HAP-1 (cell line): ENCODE measurements at regions not wholly inside any gene's neighbourhood (a gene's known extent, or its start where the extent isn't known, plus 50 kb on each side); places are given as distances from the start of the nearest gene placed in this dataset.
"Not testable (repeated sequence)": the region's sequence is repeated elsewhere in the genome, so short reads cannot be mapped to it uniquely, and the experiment has no call there.

Experiments
- DNase-seq, 2 experiments: peaks; one replicate each; pipeline ENCODE4 v3.0.0-alpha.2; 2016 to 2020; ENCODE audit warnings: low spot score in 2 of 2
- H3K27me3 ChIP-seq: fragments of 250-450 bp; sonication (Bioruptor Pico); 2 replicates; pipeline ENCODE4 v1.5.1; 2020; ENCODE audit warnings: low read depth, mild to moderate bottlenecking, moderate library complexity
- H3K36me3 ChIP-seq: fragments of 250-450 bp; sonication (Bioruptor Pico); replicated peaks from 2 replicates; pipeline ENCODE4 v1.5.1; 2020; ENCODE audit warnings: mild to moderate bottlenecking
- H3K4me1 ChIP-seq: fragments of 250-450 bp; sonication (Bioruptor Pico); 2 replicates; pipeline ENCODE4 v1.5.1; 2020; ENCODE audit warnings: mild to moderate bottlenecking
- H3K4me3 ChIP-seq: fragments of 250-450 bp; sonication (Bioruptor Pico); 2 replicates; pipeline ENCODE4 v1.5.1; 2020; ENCODE audit warnings: mild to moderate bottlenecking, moderate library complexity
- H3K9me3 ChIP-seq: fragments of 250-450 bp; sonication (Bioruptor Pico); 2 replicates; pipeline ENCODE4 v1.5.1; 2020; ENCODE audit warnings: mild to moderate bottlenecking, moderate library complexity
- in situ Hi-C: fragments of 300-500 bp; cut with MboI; formaldehyde crosslinking; loops from 3 replicates; pipeline ENCODE4 v1.14.3; 2020; ENCODE audit warnings: low sequenced_read_pairs, inconsistent platforms, mixed read lengths

DNA sequence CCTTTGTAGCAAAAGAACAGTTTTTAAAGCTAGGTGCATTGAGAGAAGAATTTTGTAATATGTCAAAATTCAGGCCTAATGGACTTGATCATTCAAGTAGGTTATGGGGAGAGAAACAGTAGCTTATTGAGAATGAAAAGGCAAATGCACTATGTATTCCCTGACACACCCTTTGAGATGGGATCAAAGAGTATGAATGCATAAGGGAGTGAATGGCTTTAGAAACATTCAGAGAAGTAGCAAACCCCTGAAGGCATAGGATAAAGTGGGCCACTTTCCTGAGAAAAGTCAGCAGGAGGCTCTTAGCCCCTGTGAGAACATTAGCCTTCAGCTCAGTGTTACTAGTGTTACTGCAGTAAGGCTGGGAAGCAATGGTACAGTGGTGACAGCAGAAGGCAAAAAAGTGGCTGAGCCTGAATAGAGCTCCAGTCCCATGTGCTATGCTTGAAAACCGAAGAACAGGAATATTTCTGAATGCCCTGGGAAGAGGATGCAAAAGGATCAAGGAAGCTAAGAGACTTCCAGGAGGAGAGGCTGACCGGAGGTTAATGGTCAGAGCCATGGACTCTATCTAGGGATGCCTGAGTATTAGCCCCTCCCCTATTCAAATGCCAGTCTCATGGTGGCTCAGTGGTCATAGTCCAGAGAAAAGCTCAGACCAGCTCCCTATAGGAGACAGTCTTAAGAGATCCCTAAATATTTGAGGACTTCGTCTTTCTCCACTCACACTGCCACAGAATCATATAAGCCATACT is 218.2 kb upstream of the SGO1 start:
- Histone ChIP-seq H3K9me3 (no peaks in the 10 kb centered on the region), H3K36me3 (no peaks in the 10 kb centered on the region), H3K4me3 (no peak overlapping the region), H3K4me1 (no peaks in the 10 kb centered on the region), H3K27me3 (no peaks in the 10 kb centered on the region)
- in situ Hi-C loops: no loop called here
- DNase-seq: no peak

DNA sequence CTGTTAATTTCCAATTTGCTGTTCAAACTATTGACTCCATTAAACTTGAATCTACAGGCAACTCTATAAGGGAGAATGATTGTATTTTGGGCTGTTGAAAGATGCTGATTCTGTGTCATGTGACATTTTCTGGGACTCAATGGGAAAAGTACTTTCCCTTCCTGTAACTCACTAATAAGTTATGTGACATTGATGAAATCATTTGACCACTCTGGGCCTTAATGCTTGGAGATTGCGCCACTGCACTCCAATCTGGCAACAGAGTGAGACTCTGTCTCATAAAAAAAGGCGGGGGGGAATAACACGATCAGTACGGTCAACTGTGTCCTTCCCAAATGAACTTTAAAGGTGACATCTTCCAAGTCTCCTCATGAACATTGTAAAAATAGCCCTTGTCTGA is 215.2 kb upstream of the SGO1 start:
- Histone ChIP-seq H3K36me3 (no peaks in the 10 kb centered on the region), H3K4me3 (no peak overlapping the region), H3K4me1 (no peaks in the 10 kb centered on the region), H3K9me3 (no peaks in the 10 kb centered on the region), H3K27me3 (no peaks in the 10 kb centered on the region)
- no peak for DNase-seq
- in situ Hi-C loops: no loop called here

DNA sequence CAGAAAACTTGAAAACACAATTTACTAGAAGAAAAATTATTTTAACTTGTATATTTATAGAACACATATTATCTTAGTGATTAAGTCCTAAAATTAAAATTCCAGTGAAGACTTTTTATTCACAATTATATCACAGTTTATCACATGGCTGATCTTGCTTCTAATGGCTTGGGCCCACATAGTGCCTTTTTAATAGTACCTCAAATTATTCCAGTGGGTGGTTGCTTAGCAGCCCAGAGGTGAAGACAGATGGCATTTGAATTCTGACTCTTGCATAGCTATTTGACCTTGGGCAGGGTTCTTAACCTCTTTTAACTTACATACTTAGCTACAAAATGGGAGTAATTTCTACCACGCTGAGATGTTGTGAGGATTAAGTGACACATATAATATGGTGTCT is 214.7 kb upstream of the SGO1 start:
- no peaks in the 10 kb centered on the region for H3K4me1 ChIP-seq
- no peaks in the 10 kb centered on the region for H3K9me3 ChIP-seq
- no peaks in the 10 kb centered on the region for H3K27me3 ChIP-seq
- H3K4me3 ChIP-seq: no peak overlapping the region
- no peak for DNase-seq
- H3K36me3 ChIP-seq: no peaks in the 10 kb centered on the region
- in situ Hi-C loops: no loop called here

DNA sequence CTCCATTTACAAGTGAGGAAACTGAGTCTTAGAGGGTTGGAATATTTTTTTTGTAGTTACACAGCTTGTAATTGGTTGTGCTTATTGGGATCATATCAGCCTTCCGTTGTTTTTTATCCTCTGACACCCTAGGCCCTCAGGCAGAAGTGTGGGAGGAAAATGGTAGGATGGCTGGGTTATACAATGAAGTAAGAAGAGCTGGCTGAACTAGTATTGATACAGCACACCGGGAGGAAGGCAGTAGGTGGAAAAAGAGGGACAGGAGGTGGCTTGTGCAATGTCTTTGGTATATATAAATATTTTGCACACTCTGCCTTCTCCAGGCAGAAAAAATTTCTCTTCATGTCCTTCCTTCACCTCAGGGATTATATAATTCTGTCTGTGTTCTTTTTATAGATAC is 214.3 kb upstream of the SGO1 start:
- H3K27me3 ChIP-seq: no peaks in the 10 kb centered on the region
- no peak for DNase-seq
- in situ Hi-C loops: no loop called here
- H3K4me1 ChIP-seq: no peaks in the 10 kb centered on the region
- H3K4me3 ChIP-seq: no peak overlapping the region
- H3K9me3 ChIP-seq: no peaks in the 10 kb centered on the region
- H3K36me3 ChIP-seq: no peaks in the 10 kb centered on the region

DNA sequence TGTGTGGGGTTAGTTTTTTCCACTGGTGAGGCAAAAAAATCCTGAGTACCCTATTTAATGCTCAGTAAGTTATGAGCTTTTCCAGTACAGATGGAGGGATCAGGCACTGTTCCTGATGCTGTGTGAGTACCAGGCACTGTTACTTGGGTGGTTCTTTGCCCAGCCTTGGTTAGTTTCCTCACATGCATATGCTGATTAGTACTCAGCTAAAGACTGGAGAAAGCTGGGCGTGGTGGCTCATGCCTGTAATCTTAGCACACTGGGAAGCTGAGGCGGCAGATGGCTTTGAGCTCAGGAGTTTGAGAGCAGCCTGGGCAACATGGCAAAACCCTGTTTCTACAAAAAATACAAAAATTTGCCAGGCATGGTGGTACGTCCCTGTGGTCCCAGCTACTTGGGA is 210.3 kb upstream of the SGO1 start:
- in situ Hi-C loops: no loop called here
- H3K36me3 ChIP-seq: no peaks in the 10 kb centered on the region

DNA sequence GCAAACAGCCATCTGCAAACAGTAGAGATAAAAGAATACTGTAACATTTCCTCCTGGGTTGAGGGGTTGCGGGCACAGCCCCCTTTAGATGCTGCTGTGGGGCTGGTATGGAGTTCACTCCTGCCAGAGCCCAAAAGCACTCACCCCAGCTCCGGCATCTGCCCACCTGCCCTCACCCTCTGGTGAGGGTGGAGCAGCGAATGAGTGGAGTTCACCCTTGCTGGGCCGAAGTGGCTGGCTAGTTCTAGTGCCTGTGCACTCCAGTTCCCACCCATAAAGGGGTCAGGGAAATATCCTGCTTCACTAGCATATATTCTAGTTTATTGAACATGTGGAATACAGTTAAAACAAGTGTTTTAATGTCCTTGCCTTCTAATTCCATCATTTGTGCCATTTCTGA is 209.7 kb upstream of the SGO1 start:
- no peak for DNase-seq
- in situ Hi-C loops: no loop called here
- Histone ChIP-seq H3K4me3 (no peak overlapping the region), H3K27me3 (no peaks in the 10 kb centered on the region), H3K9me3 (no peaks in the 10 kb centered on the region), H3K36me3 (no peaks in the 10 kb centered on the region), H3K4me1 (no peaks in the 10 kb centered on the region)

More for the DNA sequence above, 210.3 kb upstream of the SGO1 start:
- H3K27me3 ChIP-seq: no peaks in the 10 kb centered on the region
- H3K4me3 ChIP-seq: no peak overlapping the region
- no peak for DNase-seq
- H3K9me3 ChIP-seq: no peaks in the 10 kb centered on the region
- H3K4me1 ChIP-seq: no peaks in the 10 kb centered on the region

DNA sequence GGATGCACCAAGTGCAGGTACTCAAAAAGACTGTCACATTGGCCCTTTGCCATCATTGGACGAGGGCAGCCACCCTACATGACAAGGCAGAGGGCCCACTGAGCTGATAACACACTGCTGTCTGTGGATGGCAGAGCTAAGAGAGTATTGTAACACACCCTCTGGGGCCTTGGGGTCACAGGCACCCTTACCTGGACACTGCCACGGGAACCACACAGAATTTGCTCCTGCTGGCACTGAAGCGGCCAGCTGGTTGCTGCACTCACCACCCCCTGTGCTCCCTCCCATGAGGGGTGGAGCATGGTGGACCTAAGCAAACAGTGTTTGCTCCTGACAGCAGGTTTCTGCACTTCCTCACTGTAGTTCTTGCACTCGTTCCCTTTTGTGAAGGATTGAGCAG is 208.2 kb upstream of the SGO1 start:
- Histone ChIP-seq H3K4me3 (no peak overlapping the region), H3K36me3 (no peaks in the 10 kb centered on the region)

DNA sequence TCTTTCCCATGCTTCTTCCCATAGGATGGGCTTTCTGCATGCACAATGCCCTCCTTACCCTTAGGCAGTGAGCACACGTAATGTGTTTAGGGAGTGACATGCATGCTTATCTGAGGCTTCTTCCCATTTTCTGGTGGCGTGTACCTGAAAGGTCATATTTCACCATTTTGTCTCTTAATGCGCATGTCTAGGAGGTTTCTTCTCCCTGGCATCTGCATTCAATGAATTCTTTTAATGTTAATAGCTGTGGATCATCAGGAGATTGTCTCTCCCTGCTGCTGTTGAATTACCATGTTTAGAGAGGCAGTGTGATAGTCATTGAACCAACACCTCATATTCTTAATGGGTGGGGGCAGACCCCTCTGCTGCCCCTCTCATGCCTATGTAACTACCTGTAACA is 205.6 kb upstream of the SGO1 start:
- no peak for DNase-seq
- Histone ChIP-seq H3K27me3 (no peaks in the 10 kb centered on the region), H3K9me3 (no peaks in the 10 kb centered on the region)

More for the DNA sequence above, 208.2 kb upstream of the SGO1 start:
- Histone ChIP-seq H3K4me1 (no peaks in the 10 kb centered on the region), H3K9me3 (no peaks in the 10 kb centered on the region), H3K27me3 (no peaks in the 10 kb centered on the region)
- DNase-seq: no peak
- in situ Hi-C loops: no loop called here

DNA sequence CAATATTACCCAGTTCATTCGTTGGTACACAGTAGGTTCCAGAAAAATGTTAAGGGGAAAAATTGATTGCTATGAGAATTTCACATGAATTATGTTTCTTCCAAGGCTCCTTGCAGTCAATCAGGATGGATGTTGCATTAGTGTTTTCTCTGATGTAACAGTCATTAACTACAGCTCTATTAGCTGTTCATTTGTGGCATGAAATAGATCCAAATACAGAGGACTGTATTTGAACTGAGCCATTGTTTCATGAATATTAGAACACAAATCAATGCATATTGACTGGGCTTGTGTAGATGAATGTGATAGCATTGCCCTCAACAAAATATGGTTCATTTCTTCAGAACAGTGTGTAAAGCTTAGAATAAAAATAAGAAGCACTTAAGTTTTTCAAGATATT is 203.0 kb upstream of the SGO1 start:
- Histone ChIP-seq H3K27me3 (no peaks in the 10 kb centered on the region), H3K36me3 (no peaks in the 10 kb centered on the region), H3K4me3 (no peak overlapping the region), H3K9me3 (no peaks in the 10 kb centered on the region), H3K4me1 (no peaks in the 10 kb centered on the region; the same call in 1 of the 2 replicates)
- in situ Hi-C loops: no loop called here
- DNase-seq: no peak

More for the DNA sequence above, 205.6 kb upstream of the SGO1 start:
- in situ Hi-C loops: no loop called here
- Histone ChIP-seq H3K4me3 (no peak overlapping the region), H3K4me1 (no peaks in the 10 kb centered on the region), H3K36me3 (no peaks in the 10 kb centered on the region)

DNA sequence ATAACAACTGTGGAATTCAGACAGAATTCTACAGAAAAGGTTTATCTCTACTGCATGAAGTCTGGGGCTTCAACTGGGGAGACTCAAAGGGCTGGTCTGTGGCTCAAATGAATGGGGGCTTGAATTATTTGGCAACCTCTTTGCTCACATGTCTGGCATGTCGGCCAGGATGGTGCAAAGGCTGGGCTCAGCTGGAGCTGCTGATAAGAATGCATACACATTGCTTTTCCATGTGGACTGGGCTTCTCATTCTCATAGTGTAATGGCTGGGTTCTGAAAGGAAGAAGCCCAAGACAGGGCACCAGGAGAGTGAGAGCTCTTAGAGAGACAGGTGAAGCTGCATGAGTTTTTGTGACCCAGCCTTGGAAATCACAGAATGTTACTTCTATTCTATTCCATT is 194.3 kb upstream of the SGO1 start:
- Histone ChIP-seq H3K9me3 (no peaks in the 10 kb centered on the region), H3K4me3 (no peak overlapping the region), H3K4me1 (no peaks in the 10 kb centered on the region; the same call in 1 of the 2 replicates), H3K36me3 (no peaks in the 10 kb centered on the region), H3K27me3 (no peaks in the 10 kb centered on the region)
- in situ Hi-C loops: no loop called here
- no peak for DNase-seq

DNA sequence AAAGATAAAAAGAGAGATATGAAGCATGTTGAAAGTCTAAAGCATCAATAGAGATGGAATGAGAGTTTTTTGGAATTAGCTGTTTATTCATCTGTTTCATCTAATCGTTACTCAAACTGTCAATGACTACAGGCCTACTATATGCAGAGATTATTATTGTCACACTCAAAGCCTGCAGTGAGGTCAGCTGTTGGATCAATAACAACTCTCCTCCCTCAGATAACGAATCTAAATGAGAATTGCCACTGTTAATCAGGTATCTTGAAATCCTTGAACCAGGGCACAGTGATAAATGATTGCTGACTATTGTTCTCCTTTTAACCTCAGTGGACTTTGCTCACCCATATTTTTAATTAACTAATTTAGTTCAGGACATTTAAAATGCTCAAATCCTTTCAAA is 192.3 kb upstream of the SGO1 start:
- no peak overlapping the region for H3K4me3 ChIP-seq
- H3K36me3 ChIP-seq: no peaks in the 10 kb centered on the region
- H3K9me3 ChIP-seq: no peaks in the 10 kb centered on the region
- no peaks in the 10 kb centered on the region; the same call in 1 of the 2 replicates for H3K4me1 ChIP-seq
- in situ Hi-C loops: no loop called here
- no peaks in the 10 kb centered on the region for H3K27me3 ChIP-seq
- DNase-seq: no peak

DNA sequence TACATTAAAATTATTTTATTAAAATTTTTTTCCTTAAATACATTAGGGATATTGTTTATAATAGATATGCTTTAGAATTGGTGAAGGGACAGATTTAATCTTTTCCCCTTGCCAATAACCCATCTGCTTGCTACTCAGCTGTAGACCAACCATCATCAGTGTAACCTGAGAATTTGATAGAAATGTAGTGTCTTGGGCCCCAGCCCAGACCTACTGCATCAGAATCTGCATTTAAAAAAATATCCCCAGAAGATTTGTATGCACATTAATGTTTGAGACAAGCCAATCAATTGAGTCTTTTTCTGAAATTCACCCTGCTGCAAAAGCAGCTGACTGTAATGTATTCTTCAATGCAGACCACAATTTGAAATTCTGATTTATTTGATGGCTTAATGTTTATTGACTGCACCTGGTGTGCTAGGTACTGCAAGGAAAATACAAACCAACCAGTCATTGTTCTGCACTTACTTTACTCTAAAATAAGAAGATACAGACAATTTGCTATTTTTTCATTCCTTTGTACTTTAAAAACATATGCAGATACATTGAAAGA is 190.7 kb upstream of the SGO1 start:
- no peaks in the 10 kb centered on the region for H3K36me3 ChIP-seq
- DNase-seq: no peak
- in situ Hi-C loops: no loop called here
- H3K4me1 ChIP-seq: no peaks in the 10 kb centered on the region; the same call in 1 of the 2 replicates
- H3K9me3 ChIP-seq: no peaks in the 10 kb centered on the region
- no peaks in the 10 kb centered on the region for H3K27me3 ChIP-seq
- H3K4me3 ChIP-seq: no peak overlapping the region

DNA sequence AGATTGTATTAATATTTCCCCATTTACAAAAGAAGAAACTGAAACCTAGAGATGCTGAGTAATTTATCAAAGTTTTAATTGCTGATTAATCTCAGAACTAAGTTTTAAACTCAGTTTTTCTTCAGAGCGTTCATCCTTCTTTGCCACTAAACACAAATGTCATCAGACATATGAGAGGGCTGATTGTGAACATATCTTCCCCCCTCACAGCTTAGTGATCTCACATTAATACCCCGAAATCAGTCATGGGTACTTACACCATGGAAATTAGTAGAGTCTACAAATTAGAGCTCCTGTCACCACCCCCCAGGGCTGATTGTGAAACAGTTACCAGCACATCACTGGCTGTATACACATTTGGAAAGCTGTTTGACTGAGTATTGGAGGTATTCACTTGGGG is 189.3 kb upstream of the SGO1 start:
- no peaks in the 10 kb centered on the region for H3K9me3 ChIP-seq

DNA sequence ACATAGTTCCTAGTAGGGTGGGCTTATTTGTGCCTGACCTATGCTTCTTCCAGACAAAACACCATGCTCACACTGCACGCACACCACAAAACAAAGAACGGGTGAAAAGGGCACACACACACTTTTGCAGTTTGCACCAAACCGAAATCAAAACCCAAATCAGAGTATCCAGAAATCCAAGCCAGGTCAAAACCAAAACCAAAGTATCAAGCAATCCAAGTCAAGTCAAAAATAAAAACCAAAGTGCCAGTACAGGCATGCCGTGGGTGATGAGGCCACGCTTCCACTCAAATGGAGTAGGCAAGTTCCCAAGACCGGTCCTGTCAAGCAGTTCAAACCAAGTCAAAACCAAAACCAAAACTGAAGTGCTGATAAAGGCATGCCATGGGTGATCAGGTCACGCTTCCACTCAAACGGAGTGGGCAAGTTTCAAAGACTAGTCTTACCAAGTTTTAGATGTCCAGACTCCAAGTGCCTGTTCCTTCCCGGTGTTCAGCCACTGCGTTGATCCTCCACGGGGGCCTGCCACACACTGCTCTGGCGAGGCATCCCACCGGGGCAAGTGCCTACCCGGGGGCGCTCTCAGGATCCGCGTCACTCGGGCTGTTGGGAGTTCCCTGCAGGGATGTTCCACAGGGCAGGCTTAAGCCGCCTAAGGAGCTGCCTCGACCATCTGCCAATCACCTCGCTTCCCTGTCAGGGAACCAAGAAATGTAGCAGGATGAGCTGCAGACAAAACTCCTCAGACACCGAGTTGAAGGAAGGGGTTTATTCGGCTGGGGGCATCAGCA is 184.5 kb upstream of the SGO1 start:
- H3K36me3 ChIP-seq, H3K9me3 ChIP-seq, in situ Hi-C loops, H3K4me1 ChIP-seq, H3K27me3 ChIP-seq, DNase-seq, H3K4me3 ChIP-seq: not testable (repeated sequence)

More for the DNA sequence above, 189.3 kb upstream of the SGO1 start:
- Histone ChIP-seq H3K4me3 (no peak overlapping the region), H3K36me3 (no peaks in the 10 kb centered on the region), H3K27me3 (no peaks in the 10 kb centered on the region), H3K4me1 (no peaks in the 10 kb centered on the region; the same call in 1 of the 2 replicates)
- in situ Hi-C loops: no loop called here
- no peak for DNase-seq
